ENCODE measurements at regions not wholly inside any gene's neighbourhood (a gene's known extent, or its start where the extent isn't known, plus 50 kb on each side); places are given as distances from the start of the nearest gene placed in this dataset.

DNA sequence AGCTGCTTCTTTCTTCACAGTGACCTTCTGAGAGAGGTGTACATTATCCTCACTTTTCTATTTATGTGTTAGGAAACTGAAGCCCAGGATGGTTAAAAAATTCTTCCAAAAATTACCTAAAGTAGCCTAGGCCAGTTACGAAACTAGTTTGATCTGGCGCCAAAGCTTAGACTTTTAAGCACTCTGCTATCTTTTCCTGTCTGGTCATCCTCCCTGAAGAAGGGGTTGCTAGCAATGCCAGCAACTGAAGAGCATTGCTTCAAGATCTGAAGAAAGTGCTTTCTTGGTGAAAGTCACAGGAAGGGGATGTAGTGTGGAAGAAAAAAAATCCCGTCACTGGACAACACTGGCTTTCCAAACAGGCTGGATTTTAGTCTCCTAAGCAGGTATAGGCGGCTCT is 618.8 kb upstream of the GRM7 start:
- TF ChIP-seq, protein P1, sequence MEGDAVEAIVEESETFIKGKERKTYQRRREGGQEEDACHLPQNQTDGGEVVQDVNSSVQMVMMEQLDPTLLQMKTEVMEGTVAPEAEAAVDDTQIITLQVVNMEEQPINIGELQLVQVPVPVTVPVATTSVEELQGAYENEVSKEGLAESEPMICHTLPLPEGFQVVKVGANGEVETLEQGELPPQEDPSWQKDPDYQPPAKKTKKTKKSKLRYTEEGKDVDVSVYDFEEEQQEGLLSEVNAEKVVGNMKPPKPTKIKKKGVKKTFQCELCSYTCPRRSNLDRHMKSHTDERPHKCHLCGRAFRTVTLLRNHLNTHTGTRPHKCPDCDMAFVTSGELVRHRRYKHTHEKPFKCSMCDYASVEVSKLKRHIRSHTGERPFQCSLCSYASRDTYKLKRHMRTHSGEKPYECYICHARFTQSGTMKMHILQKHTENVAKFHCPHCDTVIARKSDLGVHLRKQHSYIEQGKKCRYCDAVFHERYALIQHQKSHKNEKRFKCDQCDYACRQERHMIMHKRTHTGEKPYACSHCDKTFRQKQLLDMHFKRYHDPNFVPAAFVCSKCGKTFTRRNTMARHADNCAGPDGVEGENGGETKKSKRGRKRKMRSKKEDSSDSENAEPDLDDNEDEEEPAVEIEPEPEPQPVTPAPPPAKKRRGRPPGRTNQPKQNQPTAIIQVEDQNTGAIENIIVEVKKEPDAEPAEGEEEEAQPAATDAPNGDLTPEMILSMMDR (IDR thresholded peaks at IDR 0.05) = no peak
- TF ChIP-seq POLR2A (IDR thresholded peaks at IDR 0.05) = no peak
